ENCODE measurements at regions not wholly inside any gene's neighbourhood (a gene's known extent, or its start where the extent isn't known, plus 50 kb on each side); places are given as distances from the start of the nearest gene placed in this dataset.

DNA sequence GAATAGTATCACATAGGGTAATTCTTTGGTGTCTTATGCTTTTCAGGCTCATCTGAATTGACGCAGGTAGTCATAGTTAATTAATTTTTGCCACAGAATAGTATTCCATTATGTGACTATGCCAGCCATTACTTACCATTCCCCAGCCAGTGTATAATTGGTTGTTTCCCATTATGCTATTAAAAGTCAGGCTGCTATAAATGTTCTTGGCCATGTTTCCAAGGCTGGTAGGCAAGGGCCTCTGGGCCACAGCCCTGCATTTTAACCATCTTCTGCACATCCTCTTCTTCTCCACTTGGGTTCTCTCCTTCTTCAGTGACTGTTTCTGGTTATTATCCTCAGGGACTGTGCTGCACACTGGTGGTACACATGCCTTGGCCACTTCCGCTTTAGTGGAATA lies 190.9 kb downstream of the ADAMTS15 start:
- no peak overlapping the region for H3K9ac ChIP-seq (ENCODE audit: extremely low read depth, insufficient read length, low read length)
- H3K79me1 ChIP-seq (ENCODE audit: insufficient read depth, low read depth, low read length, poor library complexity, severe bottlenecking): no peaks in the 10 kb centered on the region
- H3K9me3 ChIP-seq (ENCODE audit: control insufficient read depth, low read depth, low read length): no peaks in the 10 kb centered on the region
- no peak overlapping the region for H4K91ac ChIP-seq (ENCODE audit: insufficient read length, low read depth, low read length)
- H3K56ac ChIP-seq (ENCODE audit: insufficient read length, low read depth, low read length): no peak overlapping the region
- H3K27ac ChIP-seq (ENCODE audit: insufficient read length, low read depth, low read length): no peak overlapping the region
- no peaks in the 10 kb centered on the region for H3K9me3 Mint-ChIP-seq
- DNase-seq: no peak
- H3K18ac ChIP-seq (ENCODE audit: insufficient read length, low read depth, low read length): no peak overlapping the region
- H2AK5ac ChIP-seq (ENCODE audit: insufficient read length, low read length): no peak overlapping the region
- no peak overlapping the region for H3K23ac ChIP-seq (ENCODE audit: insufficient read length, low read depth, low read length)
- H3T11ph ChIP-seq (ENCODE audit: low read length): no peak overlapping the region
- no peak overlapping the region for H2BK5ac ChIP-seq (ENCODE audit: insufficient read length, low read length)
- no peaks in the 10 kb centered on the region for H3K27me3 ChIP-seq (ENCODE audit: insufficient read depth, low read length)
- no peak overlapping the region for H2BK20ac ChIP-seq (ENCODE audit: low read depth, low read length, poor library complexity, severe bottlenecking)
- H3K36me3 Mint-ChIP-seq (ENCODE audit: insufficient read depth in 1 of 3, low read depth in 3 of 3): no peaks in the 10 kb centered on the region
- H3K4me2 ChIP-seq (ENCODE audit: insufficient read depth, insufficient read length, low read length): no peak overlapping the region
- H2BK15ac ChIP-seq (ENCODE audit: low read depth, low read length): no peak overlapping the region
- no peak overlapping the region for H3K27ac Mint-ChIP-seq
- peaks cover 13 to 18% of the 10 kb centered on the region in 2 experiments for H3K4me1 Mint-ChIP-seq
- peaks cover 3% of the 10 kb centered on the region for H3K27me3 Mint-ChIP-seq (ENCODE audit: low read depth)
- H4K5ac ChIP-seq (ENCODE audit: insufficient read length, low read depth, low read length): no peak overlapping the region
- H3K4me3 Mint-ChIP-seq: no peak overlapping the region
- no peak overlapping the region for H3K4ac ChIP-seq (ENCODE audit: low read depth, low read length)
- no peak overlapping the region for H2BK120ac ChIP-seq (ENCODE audit: low read depth, low read length, poor library complexity, severe bottlenecking)
- whole genome bisulfite sequencing (ENCODE audit: extremely low coverage, insufficient read length, low lambda C conversion rate): no CpG with 5 or more reads among the region's 2 CpGs
- TF ChIP-seq, protein P1, sequence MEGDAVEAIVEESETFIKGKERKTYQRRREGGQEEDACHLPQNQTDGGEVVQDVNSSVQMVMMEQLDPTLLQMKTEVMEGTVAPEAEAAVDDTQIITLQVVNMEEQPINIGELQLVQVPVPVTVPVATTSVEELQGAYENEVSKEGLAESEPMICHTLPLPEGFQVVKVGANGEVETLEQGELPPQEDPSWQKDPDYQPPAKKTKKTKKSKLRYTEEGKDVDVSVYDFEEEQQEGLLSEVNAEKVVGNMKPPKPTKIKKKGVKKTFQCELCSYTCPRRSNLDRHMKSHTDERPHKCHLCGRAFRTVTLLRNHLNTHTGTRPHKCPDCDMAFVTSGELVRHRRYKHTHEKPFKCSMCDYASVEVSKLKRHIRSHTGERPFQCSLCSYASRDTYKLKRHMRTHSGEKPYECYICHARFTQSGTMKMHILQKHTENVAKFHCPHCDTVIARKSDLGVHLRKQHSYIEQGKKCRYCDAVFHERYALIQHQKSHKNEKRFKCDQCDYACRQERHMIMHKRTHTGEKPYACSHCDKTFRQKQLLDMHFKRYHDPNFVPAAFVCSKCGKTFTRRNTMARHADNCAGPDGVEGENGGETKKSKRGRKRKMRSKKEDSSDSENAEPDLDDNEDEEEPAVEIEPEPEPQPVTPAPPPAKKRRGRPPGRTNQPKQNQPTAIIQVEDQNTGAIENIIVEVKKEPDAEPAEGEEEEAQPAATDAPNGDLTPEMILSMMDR (conservative IDR thresholded peaks at IDR 0.05): no peak
- H4K8ac ChIP-seq (replicated peaks; ENCODE audit: insufficient read length, low read depth, low read length): no peak overlapping the region
- H3K14ac ChIP-seq (ENCODE audit: insufficient read depth, low read length): no peak overlapping the region
- no peaks in the 10 kb centered on the region for H3K79me2 ChIP-seq (ENCODE audit: insufficient read depth, low read length)
- H4K20me1 ChIP-seq (ENCODE audit: control insufficient read depth, insufficient read depth, insufficient read length): no peaks in the 10 kb centered on the region
- H3K4me1 ChIP-seq (ENCODE audit: insufficient read depth, low read length): no peaks in the 10 kb centered on the region; the same call in 1 of the 2 replicates
- no peaks in the 10 kb centered on the region for H3K23me2 ChIP-seq (ENCODE audit: insufficient read length, low read depth, low read length, poor library complexity, severe bottlenecking)
- no peak overlapping the region for H2BK12ac ChIP-seq (ENCODE audit: insufficient read length, low read depth, low read length)
- H2AFZ ChIP-seq (ENCODE audit: low read length): no peak overlapping the region

Measured in H9 (cell line).